ENCODE measurements at regions not wholly inside any gene's neighbourhood (a gene's known extent, or its start where the extent isn't known, plus 50 kb on each side); places are given as distances from the start of the nearest gene placed in this dataset.

DNA sequence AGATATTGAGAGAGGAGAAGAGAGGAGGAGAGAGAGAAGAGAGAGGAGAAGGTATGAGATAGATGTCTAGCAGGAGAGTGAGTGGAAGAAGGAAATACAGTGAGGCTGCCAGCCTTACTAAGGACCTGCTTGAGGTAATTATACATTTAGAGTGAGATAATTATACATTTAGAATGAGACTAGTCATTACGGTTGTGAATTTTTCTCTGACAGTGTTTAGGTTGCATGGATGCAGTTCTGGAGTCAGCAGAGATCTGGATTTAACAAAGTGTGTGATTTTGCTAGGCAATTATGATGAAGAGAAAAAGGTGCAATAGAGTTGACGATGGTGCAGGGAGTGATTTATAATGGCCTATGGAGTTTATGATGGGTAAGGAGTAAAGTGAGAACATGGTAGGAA is 187.1 kb upstream of the ARX start:
- TF ChIP-seq, protein P1, sequence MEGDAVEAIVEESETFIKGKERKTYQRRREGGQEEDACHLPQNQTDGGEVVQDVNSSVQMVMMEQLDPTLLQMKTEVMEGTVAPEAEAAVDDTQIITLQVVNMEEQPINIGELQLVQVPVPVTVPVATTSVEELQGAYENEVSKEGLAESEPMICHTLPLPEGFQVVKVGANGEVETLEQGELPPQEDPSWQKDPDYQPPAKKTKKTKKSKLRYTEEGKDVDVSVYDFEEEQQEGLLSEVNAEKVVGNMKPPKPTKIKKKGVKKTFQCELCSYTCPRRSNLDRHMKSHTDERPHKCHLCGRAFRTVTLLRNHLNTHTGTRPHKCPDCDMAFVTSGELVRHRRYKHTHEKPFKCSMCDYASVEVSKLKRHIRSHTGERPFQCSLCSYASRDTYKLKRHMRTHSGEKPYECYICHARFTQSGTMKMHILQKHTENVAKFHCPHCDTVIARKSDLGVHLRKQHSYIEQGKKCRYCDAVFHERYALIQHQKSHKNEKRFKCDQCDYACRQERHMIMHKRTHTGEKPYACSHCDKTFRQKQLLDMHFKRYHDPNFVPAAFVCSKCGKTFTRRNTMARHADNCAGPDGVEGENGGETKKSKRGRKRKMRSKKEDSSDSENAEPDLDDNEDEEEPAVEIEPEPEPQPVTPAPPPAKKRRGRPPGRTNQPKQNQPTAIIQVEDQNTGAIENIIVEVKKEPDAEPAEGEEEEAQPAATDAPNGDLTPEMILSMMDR (IDR thresholded peaks at IDR 0.05): no peak
- TF ChIP-seq POLR2A (IDR thresholded peaks at IDR 0.05): no peak
